ENCODE measurements at regions not wholly inside any gene's neighbourhood (a gene's known extent, or its start where the extent isn't known, plus 50 kb on each side); places are given as distances from the start of the nearest gene placed in this dataset.
A peak's percentile ranks its signal among the peaks of the same experiment; 100 is the strongest.
"Not testable (repeated sequence)": the region's sequence is repeated elsewhere in the genome, so short reads cannot be mapped to it uniquely, and the experiment has no call there.

DNA sequence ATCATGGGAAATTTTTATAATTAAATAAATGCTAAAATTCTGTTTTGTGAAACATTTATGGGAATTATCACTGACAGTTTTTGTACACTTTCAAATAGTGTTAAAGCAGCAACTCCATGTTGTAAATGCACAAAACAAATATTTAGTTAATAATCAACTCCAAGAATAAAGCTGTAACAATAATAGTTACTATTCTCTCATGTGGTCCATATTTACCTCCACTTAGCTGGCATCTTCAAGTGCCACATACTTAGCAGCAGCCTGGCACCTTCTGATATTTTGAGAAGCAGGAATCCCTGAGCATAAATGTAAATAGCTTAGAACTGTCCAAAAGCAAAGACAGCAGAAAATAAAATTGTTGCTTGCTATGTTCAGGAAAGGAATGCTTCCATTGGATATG, 154.3 kb downstream of the KDM5D start:
- no peak overlapping the region for H3K4me3 ChIP-seq (ENCODE audit: low read length)
- TF ChIP-seq CTCF (conservative IDR thresholded peaks at IDR 0.05; ENCODE audit: low read length), result no peak
- DNase-seq (ENCODE audit: low read depth), result no peak

- no peak for TF ChIP-seq CTCF (conservative IDR thresholded peaks at IDR 0.05; ENCODE audit: low read length)
- no peak for DNase-seq (ENCODE audit: low read depth)
- no peak overlapping the region for H3K4me3 ChIP-seq (ENCODE audit: low read length)
Observed at GRCh38 chrY:19589664-19590063, 154.9 kb downstream of the KDM5D start.

DNA sequence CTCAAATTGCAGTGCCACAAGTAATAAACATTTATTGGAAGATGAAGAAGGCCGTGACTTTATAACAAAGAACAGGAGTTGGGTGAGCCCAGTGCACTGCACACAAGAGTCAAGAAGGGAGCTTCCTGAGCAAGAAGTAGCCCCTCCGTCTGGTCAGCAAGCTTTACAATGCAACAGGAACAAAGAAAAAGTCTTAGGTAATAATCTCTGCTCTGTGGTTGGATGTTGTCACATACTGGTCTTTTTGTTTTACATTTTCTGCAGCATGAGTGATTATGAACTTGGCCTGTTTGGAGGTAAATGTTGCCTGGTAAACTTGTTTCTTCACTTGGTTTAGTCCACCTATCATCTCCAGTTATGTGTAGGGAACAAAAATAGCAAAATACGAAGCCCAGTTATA, 157.2 kb downstream of the KDM5D start:
- H3K4me3 ChIP-seq (ENCODE audit: low read length), result no peak overlapping the region
- TF ChIP-seq CTCF (conservative IDR thresholded peaks at IDR 0.05; ENCODE audit: low read length), result no peak
- DNase-seq (ENCODE audit: low read depth), result no peak

DNA sequence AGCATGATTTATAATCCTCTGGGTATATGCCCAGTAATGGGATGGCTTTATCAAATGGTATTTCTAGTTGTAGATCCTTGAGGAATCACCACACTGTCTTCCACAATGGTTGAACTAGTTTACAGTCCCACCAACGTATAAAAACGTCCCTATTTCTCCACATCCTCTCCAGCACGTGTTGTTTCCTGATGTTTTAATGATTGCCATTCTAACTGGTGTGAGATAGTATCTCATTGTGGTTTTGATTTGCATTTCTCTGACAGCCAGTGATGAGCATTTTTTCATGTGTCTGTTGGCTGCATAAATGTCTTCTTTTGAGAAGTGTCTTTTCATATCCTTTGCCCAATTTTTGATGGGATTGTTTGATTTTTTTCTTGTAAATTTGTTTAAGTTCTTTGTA, 163.5 kb downstream of the KDM5D start:
- DNase-seq (ENCODE audit: low read depth); H3K4me3 ChIP-seq (ENCODE audit: low read length): not testable (repeated sequence)

GRCh38 chrY:19578281-19578874, 166.1 kb downstream of the KDM5D start:
- no peak overlapping the region for H3K4me3 ChIP-seq (ENCODE audit: low read length)
- TF ChIP-seq CTCF (conservative IDR thresholded peaks at IDR 0.05; ENCODE audit: low read length), result no peak
- peak; percentile 13 for DNase-seq (ENCODE audit: low read depth)

DNA sequence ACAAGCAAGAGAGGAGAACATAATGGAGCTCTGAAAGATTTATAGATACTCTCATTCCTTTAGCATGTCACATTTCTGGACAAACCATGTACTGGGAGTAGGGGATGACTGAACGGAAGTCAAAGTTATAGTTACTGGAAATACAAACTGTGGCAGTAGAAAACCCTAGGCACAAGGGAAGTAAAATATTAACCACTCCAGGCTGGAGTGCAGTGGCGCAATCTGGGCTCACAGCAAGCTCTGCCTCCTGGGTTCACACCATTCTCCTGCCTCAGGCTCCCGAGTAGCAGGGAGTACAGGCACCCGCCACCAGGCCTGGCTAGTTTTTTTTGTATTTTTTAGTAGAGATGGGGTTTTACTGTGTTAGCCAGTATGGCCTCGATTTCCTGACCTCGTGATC, 167.3 kb downstream of the KDM5D start:
- DNase-seq (ENCODE audit: low read depth), result no peak
- TF ChIP-seq CTCF (conservative IDR thresholded peaks at IDR 0.05; ENCODE audit: low read length), result no peak
- H3K4me3 ChIP-seq (ENCODE audit: low read length), result no peak overlapping the region

- no peak for TF ChIP-seq CTCF (conservative IDR thresholded peaks at IDR 0.05; ENCODE audit: low read length)
- DNase-seq (ENCODE audit: low read depth), result no peak
- H3K4me3 ChIP-seq (ENCODE audit: low read length), result no peak overlapping the region
Observed at GRCh38 chrY:19574939-19575338, 169.6 kb downstream of the KDM5D start.

- no peak overlapping the region for H3K4me3 ChIP-seq (ENCODE audit: low read length)
- no peak for TF ChIP-seq CTCF (conservative IDR thresholded peaks at IDR 0.05; ENCODE audit: low read length)
- DNase-seq (ENCODE audit: low read depth), result no peak
Observed at GRCh38 chrY:19573646-19574045, 170.9 kb downstream of the KDM5D start.

Measured in AG10803 (cell line).